ENCODE measurements at regions not wholly inside any gene's neighbourhood (a gene's known extent, or its start where the extent isn't known, plus 50 kb on each side); places are given as distances from the start of the nearest gene placed in this dataset.

GRCh38 chr13:42384265-42384664, 112.3 kb downstream of the AKAP11 start:
- no peak for TF ChIP-seq CTCF (IDR thresholded peaks at IDR 0.05)
- no peak for TF ChIP-seq POLR2A (IDR thresholded peaks at IDR 0.05)
